Stimulated activated naive CD8-positive, alpha-beta T cell treated with anti-CD3 and anti-CD28 coated beads, Interleukin-15, Interleukin-2, amounts not matched to agents 100 U/mL and 50 U/mL, for 24 hours (primary cell): ENCODE measurements at regions not wholly inside any gene's neighbourhood (a gene's known extent, or its start where the extent isn't known, plus 50 kb on each side); places are given as distances from the start of the nearest gene placed in this dataset.
A peak's percentile ranks its signal among the peaks of the same experiment; 100 is the strongest.
"Not testable (repeated sequence)": the region's sequence is repeated elsewhere in the genome, so short reads cannot be mapped to it uniquely, and the experiment has no call there.

ENCODE experiments used
- ATAC-seq: fragments of 150-1000 bp; cut with Tn5 transposase; one replicate; pipeline ENCODE4 v1.10.0; 2021
- DNase-seq: peaks from one replicate; pipeline ENCODE4 v3.0.0; 2021

- ATAC-seq: peak; percentile 87
Measured at GRCh38 chr9:33623658-33624586, 99.9 kb downstream of the ANKRD18B start.

GRCh38 chr9:33628318-33628717, 104.3 kb downstream of the ANKRD18B start:
- ATAC-seq, DNase-seq: not testable (repeated sequence)

More at GRCh38 chr9:33623658-33624586, 99.9 kb downstream of the ANKRD18B start:
- DNase-seq: peak; percentile 70

- DNase-seq: no peak
- ATAC-seq: no peak
Measured at GRCh38 chr9:33628865-33629410, 104.9 kb downstream of the ANKRD18B start.

GRCh38 chr9:33633636-33634035, 109.6 kb downstream of the ANKRD18B start:
- no peak for DNase-seq
- no peak for ATAC-seq

GRCh38 chr9:33637881-33638280, 113.8 kb downstream of the ANKRD18B start:
- ATAC-seq (no peak), DNase-seq (no peak)

GRCh38 chr9:33638391-33638915, 114.4 kb downstream of the ANKRD18B start:
- DNase-seq (no peak), ATAC-seq (peak; percentile 40)

GRCh38 chr9:33645706-33646105, 121.7 kb downstream of the ANKRD18B start:
- no peak for DNase-seq
- no peak for ATAC-seq

- DNase-seq: no peak
- ATAC-seq: no peak
Measured at GRCh38 chr9:33649463-33649862, 125.4 kb downstream of the ANKRD18B start.

- ATAC-seq: no peak
Measured at GRCh38 chr9:33651125-33651524, 127.1 kb downstream of the ANKRD18B start.

GRCh38 chr9:33659921-33660320, 135.4 kb upstream of the PRSS3 start:
- DNase-seq: no peak
- no peak for ATAC-seq

More at GRCh38 chr9:33651125-33651524, 127.1 kb downstream of the ANKRD18B start:
- DNase-seq: no peak

- no peak for ATAC-seq
- DNase-seq: no peak
Measured at GRCh38 chr9:33660772-33661171, 134.6 kb upstream of the PRSS3 start.

GRCh38 chr9:33661176-33661575, 134.2 kb upstream of the PRSS3 start:
- no peak for DNase-seq
- ATAC-seq: no peak

- DNase-seq (no peak), ATAC-seq (no peak)
Measured at GRCh38 chr9:33662871-33663270, 132.5 kb upstream of the PRSS3 start.

- not testable (repeated sequence) for DNase-seq, ATAC-seq
Measured at GRCh38 chr9:33676194-33676745, 119.1 kb upstream of the PRSS3 start.

- peak; percentile 75 for ATAC-seq
- DNase-seq: peak; percentile 44
Measured at GRCh38 chr9:33676746-33677505, 118.4 kb upstream of the PRSS3 start.

GRCh38 chr9:33677506-33677809, 117.9 kb upstream of the PRSS3 start:
- DNase-seq: no peak
- ATAC-seq: no peak

GRCh38 chr9:33677961-33678360, 117.4 kb upstream of the PRSS3 start:
- ATAC-seq (no peak), DNase-seq (no peak)

GRCh38 chr9:33682551-33682950, 112.8 kb upstream of the PRSS3 start:
- no peak for ATAC-seq
- no peak for DNase-seq

GRCh38 chr9:33684831-33685230, 110.5 kb upstream of the PRSS3 start:
- ATAC-seq: no peak
- no peak for DNase-seq

GRCh38 chr9:33686942-33687341, 108.4 kb upstream of the PRSS3 start:
- DNase-seq: no peak
- no peak for ATAC-seq

- DNase-seq: no peak
- ATAC-seq: no peak
Measured at GRCh38 chr9:33687779-33688178, 107.6 kb upstream of the PRSS3 start.
